GM12865 (cell line): ENCODE measurements at regions not wholly inside any gene's neighbourhood (a gene's known extent, or its start where the extent isn't known, plus 50 kb on each side); places are given as distances from the start of the nearest gene placed in this dataset.

Source experiments
- DNase-seq: peaks from one replicate; pipeline ENCODE4 v3.0.0; 2010; ENCODE audit warnings: low read depth
- H3K4me3 ChIP-seq: 2 replicates; pipeline ENCODE4 v1.5.1; 2011; ENCODE audit warnings: mild to moderate bottlenecking, low read depth, low read length, control low read depth
- TF ChIP-seq, protein P1 (sequence below): IDR thresholded peaks from 2 replicates; pipeline ENCODE4 v1.5.1; 2011; ENCODE audit warnings: low read length, control low read depth, low read depth, inconsistent platforms; ENCODE audit not compliant: insufficient read depth; ENCODE audit errors: missing control alignments

DNA sequence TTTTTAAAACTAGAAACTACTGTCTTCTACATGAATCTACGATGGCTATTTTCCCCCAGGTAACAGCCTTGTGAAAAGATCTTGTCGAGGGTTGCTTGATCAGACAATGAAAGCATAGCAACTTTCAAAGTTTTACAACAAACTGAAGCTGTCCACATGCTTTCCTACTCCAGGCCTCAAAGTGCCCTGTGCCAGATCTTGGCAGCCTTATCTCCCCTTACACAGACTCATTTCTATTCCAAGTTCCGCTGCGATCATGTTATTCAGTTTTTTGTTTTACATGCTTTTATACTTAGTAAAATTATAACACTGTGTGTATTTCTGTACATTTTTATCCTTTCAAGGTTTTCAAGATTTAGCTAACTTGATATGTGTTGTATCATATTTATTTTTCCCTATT lies 661.7 kb upstream of the SORCS1 start:
- TF ChIP-seq, protein P1, sequence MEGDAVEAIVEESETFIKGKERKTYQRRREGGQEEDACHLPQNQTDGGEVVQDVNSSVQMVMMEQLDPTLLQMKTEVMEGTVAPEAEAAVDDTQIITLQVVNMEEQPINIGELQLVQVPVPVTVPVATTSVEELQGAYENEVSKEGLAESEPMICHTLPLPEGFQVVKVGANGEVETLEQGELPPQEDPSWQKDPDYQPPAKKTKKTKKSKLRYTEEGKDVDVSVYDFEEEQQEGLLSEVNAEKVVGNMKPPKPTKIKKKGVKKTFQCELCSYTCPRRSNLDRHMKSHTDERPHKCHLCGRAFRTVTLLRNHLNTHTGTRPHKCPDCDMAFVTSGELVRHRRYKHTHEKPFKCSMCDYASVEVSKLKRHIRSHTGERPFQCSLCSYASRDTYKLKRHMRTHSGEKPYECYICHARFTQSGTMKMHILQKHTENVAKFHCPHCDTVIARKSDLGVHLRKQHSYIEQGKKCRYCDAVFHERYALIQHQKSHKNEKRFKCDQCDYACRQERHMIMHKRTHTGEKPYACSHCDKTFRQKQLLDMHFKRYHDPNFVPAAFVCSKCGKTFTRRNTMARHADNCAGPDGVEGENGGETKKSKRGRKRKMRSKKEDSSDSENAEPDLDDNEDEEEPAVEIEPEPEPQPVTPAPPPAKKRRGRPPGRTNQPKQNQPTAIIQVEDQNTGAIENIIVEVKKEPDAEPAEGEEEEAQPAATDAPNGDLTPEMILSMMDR = no peak
- no peak for DNase-seq
- no peak overlapping the region for H3K4me3 ChIP-seq

DNA sequence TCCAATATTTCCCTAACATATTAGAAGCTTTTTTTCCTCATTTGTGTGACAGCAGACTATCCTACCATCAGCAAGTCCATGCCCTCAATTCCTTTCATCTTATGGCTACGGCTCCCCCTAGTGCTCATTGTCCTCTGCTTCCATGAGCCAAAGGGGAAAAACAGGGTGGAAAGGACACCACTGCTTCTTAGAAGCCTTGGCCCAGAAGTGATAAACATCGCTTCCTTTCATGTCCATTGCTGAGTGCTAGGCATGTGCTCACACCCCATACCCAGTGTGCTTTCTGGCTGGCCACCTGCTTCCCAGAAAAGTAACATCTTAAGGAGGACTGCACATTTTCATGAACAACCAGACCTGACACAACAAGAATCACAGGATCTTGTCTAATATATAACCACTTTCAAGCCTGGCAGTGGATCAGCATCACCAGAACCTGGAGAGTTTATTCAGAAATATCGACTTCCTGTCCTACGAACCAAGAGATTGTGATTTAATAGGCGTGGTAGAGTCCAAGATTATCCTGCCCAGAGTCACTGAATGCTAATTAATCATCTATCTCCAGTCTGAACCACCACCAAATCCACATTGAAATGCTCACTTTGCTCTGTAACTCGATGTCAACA lies 650.5 kb upstream of the SORCS1 start:
- DNase-seq = peak; percentile 77

DNA sequence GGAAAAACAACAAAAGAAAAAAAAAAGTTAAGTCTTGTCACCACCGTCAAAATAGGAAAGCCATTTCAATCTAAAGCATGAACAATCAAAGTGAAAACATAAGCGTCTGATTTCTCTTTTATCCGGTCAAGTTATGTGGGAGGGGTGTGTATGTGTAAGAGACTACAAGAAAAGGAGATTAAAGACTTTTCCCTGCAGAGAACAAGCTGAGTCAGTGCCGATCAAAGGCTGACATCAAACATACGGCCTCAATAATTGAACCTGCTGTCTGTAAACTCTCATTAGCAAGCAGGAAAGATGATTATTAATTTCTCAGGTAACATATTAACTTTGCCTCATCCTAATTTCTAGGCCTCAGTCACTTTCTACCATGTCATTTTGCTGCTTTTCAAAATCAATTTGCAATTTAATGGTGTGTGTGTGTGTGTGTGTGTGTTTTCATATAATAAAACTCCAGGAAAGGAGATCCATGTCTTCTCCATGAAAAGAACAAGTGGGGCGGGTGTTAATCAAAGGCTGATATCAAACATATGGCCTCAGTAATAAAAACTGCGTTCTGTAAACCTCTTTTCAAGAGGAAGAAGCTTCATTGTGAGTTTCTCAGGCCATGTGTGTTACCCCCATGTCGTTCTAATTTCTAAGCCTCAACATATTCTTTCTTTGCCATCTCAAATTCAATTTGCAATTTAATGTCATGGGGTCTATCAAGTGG lies 649.1 kb upstream of the SORCS1 start:
- no peak overlapping the region for H3K4me3 ChIP-seq
- no peak for DNase-seq
- TF ChIP-seq, protein P1 = no peak

More for the DNA sequence above, 650.5 kb upstream of the SORCS1 start:
- TF ChIP-seq, protein P1 = peak; percentile 67
- H3K4me3 ChIP-seq = no peak overlapping the region

GRCh38 chr10:107809889-107810288 lies 645.4 kb upstream of the SORCS1 start:
- no peak for DNase-seq
- H3K4me3 ChIP-seq = no peak overlapping the region
- TF ChIP-seq, protein P1 = no peak

DNA sequence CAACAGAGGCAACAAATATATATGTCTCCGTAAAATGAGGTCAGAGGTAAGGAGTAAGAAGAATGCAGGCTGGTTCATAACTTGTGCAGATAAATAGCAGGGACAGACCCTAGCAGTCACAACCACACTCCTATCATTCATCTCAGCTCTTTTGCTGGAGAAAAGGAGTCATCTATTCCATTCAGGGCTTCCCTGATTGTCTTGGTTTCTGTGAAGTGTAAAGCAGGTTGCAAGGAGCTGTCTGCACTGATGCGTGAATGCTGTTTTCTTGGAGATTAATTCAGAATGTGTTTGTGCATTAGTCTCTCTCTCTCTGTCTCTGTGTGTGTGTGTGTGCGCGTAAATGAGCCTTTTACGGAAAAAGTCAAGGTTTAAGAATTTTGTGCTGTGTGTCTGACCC lies 643.3 kb upstream of the SORCS1 start:
- TF ChIP-seq, protein P1 = no peak
- no peak overlapping the region for H3K4me3 ChIP-seq
- no peak for DNase-seq

DNA sequence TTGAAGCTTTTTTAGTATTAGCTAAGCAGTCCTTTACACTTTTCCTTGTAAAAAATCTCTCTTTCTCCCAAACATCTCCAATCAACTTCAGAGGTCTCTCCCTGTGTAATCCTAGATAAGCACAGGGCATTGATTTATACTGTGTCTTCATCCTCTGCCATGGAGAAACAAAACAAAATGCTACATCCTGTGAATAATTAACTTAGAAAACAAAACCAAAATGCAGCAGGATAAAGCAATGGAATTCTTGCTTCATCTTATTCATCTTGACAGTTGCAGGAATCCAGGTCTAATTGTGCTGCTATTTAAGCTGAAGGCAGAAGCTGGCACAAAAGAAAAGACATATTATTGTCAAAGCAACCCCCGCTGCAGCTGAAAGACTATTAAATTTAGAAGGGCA lies 641.5 kb upstream of the SORCS1 start:
- DNase-seq = no peak
- TF ChIP-seq, protein P1 = no peak
- H3K4me3 ChIP-seq = no peak overlapping the region
